AML-193 (cell line): ENCODE measurements at regions not wholly inside any gene's neighbourhood (a gene's known extent, or its start where the extent isn't known, plus 50 kb on each side); places are given as distances from the start of the nearest gene placed in this dataset.

Experiments used
- DNase-seq, 2 experiments: peaks; one replicate each; lab custom pipeline; 2025; lab: John Stamatoyannopoulos, UW

- DNase-seq, result no peak
Observed at GRCh38 chr2:212610872-212611425, 72.3 kb upstream of the ERBB4 start.

GRCh38 chr2:212609479-212609878 is 70.9 kb upstream of the ERBB4 start:
- DNase-seq, result no peak

GRCh38 chr2:212607080-212607479 is 68.5 kb upstream of the ERBB4 start:
- no peak for DNase-seq

GRCh38 chr2:212606232-212606631 is 67.6 kb upstream of the ERBB4 start:
- DNase-seq, result no peak

- no peak for DNase-seq
Observed at GRCh38 chr2:212596688-212597087, 58.1 kb upstream of the ERBB4 start.

GRCh38 chr2:212596276-212596675 is 57.7 kb upstream of the ERBB4 start:
- no peak for DNase-seq

- peak; percentile 5 to 9 for DNase-seq
Observed at GRCh38 chr2:212595036-212595654, 56.5 kb upstream of the ERBB4 start.

GRCh38 chr2:212592695-212593094 is 54.1 kb upstream of the ERBB4 start:
- no peak for DNase-seq
